GM19025 (cell line): ENCODE measurements at regions not wholly inside any gene's neighbourhood (a gene's known extent, or its start where the extent isn't known, plus 50 kb on each side); places are given as distances from the start of the nearest gene placed in this dataset.
"Not testable (repeated sequence)": the region's sequence is repeated elsewhere in the genome, so short reads cannot be mapped to it uniquely, and the experiment has no call there.

ENCODE experiments used
- ATAC-seq: cut with Tn5 transposase; IDR thresholded peaks from one replicate; pipeline ENCODE4 v1.9.1; 2021; ENCODE audit warnings: mild to moderate bottlenecking, low read depth, moderate library complexity; ENCODE audit not compliant: unreplicated experiment

DNA sequence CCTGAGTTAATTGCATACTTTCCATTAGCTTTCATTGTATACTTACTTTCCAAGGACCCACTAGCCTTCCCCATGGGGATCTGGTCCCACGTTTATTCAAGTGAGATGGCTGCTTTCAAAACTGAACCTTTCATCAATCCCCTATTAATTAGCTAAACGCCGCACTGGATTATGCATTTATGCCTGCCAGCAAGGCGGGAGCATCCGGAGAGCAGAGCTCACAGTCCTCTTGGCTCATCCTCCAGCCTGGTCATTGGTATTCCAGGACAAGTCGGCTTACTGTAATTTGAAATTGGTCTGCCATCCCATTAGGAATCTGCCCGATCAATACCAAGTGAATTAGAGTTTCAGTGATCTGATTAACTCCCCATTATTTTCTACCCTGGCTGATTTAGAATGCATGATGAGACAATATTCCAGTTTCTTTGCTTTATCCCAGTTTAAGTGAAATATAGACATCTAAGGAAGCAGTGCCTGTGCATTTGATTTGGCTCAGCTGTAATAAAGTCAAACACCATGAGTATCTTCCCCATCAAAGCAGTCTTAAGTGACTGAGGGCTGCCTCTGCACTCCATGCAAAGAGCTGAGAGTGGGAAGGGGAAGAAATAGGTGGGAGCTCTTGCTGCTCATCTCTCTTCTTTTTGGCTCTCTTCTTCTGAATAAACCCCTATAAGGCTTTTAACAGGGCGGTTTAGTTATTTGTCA is 411.4 kb downstream of the GPAT3 start:
- ATAC-seq = no peak

GRCh38 chr4:83943691-83944090 is 407.8 kb downstream of the GPAT3 start:
- not testable (repeated sequence) for ATAC-seq

DNA sequence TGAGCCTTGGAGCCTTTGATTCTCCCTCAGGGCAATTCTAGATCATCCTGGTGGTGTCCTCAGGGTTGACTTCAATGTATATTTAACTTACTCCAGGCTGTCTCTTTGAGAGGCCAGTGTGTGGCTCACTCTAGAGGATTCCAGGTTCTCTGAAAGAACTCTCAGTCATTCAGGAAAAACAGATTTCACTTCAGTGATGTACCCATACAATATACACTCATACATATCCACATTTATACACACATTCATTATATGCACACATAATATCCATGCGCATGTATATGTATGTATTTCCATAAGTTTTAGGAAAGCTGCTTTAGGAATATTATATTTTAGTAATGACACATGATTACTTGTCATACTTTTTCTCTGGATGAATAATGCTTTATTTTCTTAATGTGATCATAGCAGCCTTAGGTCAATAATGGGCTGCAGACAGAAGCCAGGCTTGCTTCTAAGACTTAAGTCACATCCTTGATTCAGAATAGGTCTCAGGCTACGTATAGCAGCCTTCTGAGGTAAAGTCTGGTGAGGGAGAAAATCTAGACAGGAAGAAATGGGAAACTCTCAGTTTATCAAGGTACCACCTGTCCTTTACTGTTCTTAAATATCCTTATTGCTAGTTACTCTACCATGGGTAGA is 397.0 kb downstream of the GPAT3 start:
- no peak for ATAC-seq

DNA sequence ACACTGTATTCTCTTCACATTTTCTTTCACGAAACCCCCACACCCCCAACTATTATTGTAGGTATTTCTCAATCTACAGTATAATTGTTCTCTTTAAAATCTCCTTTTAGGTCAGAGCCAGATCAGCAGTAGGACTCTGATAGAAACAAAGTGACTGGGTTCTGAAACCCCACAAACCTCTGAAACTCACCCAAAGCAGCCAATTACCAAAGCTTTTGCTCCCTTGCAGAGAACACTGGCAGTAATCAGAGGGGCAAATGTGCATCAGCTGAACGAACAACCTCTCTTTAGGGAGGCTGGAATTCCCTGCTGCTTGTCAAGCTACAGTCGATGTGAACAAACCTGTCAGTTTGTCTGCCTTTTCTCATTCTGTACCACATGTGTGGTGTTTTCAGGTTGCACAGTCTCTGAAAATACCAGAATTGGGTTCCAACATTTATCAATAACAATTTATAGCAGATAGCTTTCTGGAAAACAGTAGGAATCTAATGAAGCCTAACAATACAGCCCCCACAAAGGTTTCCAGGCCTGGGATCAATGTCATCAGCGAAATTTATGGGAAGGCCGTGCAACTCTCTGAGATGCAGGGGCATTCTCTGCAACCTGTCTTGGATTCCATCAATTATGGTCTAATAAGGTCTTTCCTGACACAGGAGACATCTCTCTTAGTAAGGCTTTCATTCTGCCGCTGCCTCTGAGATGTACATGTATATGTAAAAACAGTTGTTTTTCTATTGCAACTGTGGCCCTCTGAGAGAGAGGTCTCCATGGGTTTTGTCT is 395.9 kb downstream of the GPAT3 start:
- no peak for ATAC-seq

GRCh38 chr4:83929550-83929949 is 393.6 kb downstream of the GPAT3 start:
- no peak for ATAC-seq

GRCh38 chr4:83926950-83927349 is 391.0 kb downstream of the GPAT3 start:
- no peak for ATAC-seq

DNA sequence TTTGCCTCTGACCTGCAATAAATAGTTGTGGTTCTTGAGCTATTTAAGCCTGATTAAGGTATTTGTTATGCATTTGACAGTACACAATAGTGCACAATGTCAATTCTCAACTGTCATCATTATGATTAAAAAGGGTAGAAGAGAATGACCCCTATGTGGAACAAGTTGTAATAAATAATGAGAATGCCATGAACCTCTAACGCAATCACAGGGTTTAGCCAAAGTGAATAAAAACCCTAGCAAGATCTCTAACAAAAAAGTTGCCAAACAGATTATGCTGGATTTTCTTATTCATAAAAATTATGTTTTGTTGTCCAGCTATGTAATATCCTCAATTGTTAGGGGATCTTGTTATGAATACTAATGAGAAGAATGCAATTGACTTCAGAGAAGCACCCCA is 387.4 kb downstream of the GPAT3 start:
- ATAC-seq = no peak

DNA sequence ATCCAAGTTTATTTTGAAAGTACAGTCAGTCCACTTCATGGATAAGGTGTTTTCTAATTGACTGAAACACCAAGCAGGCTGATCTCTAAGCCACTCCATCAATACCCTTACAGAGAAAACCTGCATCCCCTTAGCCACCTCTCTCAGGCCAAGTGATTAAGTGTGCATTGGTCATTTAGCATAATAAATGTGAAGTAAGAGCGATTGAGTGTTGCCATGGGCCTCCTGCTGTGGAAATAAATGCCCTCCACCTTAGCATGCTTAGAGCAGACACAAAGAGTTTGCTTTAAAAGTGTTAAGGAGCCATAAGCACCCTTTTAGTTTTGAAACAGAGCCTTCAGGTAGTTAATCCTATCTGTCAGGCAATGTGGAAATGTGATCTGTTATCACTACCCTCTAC is 386.5 kb downstream of the GPAT3 start:
- no peak for ATAC-seq

DNA sequence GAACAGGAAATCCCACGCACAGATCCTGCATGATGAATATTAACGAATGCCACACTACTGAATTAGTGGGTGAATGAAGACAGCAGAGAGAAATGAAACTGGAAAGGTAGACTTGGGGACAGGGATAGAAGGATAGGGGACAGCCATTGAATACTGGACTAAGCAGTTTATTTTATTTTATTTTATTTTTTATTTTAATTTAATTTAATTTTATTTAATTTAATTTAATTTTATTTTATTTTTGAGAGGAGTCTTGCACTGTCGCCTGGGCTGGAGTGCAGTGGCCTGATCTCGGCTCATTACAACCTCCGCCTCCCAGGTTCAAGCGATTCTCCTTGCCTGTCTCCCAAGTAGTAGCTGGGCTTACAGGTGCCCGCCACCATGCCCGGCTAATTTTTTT is 385.2 kb downstream of the GPAT3 start:
- ATAC-seq = no peak

- ATAC-seq = no peak
These were observed 384.5 kb downstream of the GPAT3 start for GRCh38 chr4:83920375-83920774.

DNA sequence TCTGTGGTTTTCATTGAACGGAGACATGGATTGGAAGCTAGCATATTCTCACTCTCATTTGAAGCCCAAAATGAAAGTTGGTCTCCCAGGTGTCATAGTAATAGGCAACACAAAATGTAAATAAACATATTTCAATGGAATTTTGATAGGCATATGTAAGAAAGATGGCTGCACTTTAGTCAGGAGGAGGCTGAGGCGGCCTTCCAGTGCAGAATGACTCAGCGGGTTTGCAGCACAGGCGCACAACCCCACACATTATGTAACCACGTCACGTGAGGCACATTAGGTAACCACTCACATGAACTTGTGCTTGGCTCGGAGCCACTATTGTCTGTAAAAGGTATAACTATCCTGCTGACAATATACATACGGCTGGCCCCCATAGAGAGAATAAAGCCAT is 381.7 kb downstream of the GPAT3 start:
- ATAC-seq = no peak

DNA sequence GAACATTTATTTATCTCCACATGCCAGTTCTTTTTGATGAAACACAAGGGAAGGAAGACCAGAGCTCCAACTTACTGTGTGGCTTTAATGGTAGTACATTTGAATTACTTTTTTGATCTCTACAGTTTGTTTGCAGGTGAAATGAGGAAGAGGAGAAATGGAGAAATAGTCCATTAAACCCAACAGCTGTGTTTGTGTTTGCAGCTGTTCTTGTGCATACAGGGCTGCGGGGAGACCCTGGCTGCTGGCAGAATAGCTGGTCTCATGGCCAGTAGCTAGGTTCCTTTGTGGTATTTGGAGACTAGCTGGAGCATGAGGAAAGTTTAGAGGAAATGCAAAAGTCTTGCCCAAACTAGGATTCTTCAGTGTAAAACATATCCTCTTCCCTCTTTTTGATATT is 374.8 kb downstream of the GPAT3 start:
- ATAC-seq = no peak

- no peak for ATAC-seq
These were observed 370.7 kb downstream of the GPAT3 start for GRCh38 chr4:83906561-83906960.

DNA sequence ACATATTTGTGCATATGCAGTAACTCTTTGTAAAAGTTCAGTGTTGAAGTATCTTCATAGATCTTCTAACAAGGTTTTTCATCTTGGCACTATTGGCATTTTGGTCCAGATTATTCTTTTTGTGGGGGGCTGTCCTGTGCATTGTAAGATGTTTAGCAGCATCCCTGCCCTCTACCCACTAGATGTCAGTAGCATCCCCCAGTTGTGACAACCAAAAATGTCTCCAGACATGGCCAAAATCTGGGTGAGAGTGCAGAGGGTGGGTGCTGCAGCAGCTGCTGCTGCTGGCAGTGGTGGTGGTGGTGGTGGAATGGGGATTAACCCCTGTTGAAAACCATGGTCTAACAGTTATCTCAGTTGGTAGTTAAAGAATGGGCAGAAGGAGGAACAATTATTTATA is 370.0 kb downstream of the GPAT3 start:
- ATAC-seq = no peak

GRCh38 chr4:83903740-83904139 is 367.8 kb downstream of the GPAT3 start:
- not testable (repeated sequence) for ATAC-seq

- ATAC-seq = no peak
These were observed 358.9 kb downstream of the GPAT3 start for GRCh38 chr4:83894831-83895230.

- ATAC-seq = no peak
These were observed 354.9 kb downstream of the GPAT3 start for GRCh38 chr4:83890816-83891215.

- no peak for ATAC-seq
These were observed 354.3 kb downstream of the GPAT3 start for GRCh38 chr4:83890231-83890630.

- no peak for ATAC-seq
These were observed 353.9 kb downstream of the GPAT3 start for GRCh38 chr4:83889802-83890201.

- no peak for ATAC-seq
These were observed 349.6 kb downstream of the GPAT3 start for GRCh38 chr4:83885256-83886182.

- ATAC-seq = no peak
These were observed 340.1 kb downstream of the GPAT3 start for GRCh38 chr4:83876047-83876446.
